ENCODE measurements at regions not wholly inside any gene's neighbourhood (a gene's known extent, or its start where the extent isn't known, plus 50 kb on each side); places are given as distances from the start of the nearest gene placed in this dataset.

DNA sequence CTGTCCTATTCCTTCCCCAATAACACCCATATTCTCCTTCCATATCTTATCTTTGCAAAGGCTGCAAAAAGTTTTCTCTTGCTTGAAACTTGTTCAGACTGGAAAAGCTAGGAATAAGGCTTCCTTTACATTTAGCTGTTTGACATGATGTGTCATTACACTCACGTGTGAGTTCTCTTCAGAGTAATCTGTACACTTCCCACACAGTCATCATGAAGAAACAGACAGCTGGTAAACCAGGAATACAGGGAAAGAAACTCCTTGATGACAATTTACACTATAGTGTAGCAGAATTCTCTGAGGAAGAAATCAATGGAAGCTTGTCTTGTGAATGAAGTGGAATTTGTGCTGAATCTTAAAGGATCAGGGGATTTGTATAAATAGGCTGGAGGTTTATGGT is 628.6 kb upstream of the CDH2 start:
- no peak for TF ChIP-seq POLR2A (IDR thresholded peaks at IDR 0.05)
- TF ChIP-seq CTCF (IDR thresholded peaks at IDR 0.05) = no peak
- no peaks in the 10 kb centered on the region for H3K9me3 ChIP-seq
- H3K27ac ChIP-seq = no peak overlapping the region
- H3K4me1 ChIP-seq = no peaks in the 10 kb centered on the region
- H3K27me3 ChIP-seq = no peaks in the 10 kb centered on the region
- DNase-seq = no peak
- 70 to 85% methylated on average over 1 of the region's 1 CpG for WGBS, 2 donors
- no peak overlapping the region for H3K4me3 ChIP-seq (replicated peaks in 1 of 3)
- intact Hi-C loops (cut with DNase I) = no loop called here
- no peaks in the 10 kb centered on the region for H3K36me3 ChIP-seq

GRCh38 chr18:28804512-28805202 is 627.7 kb upstream of the CDH2 start:
- Histone ChIP-seq H3K4me3 (replicated peaks in 1 of 3) (no peak overlapping the region), H3K27me3 (no peaks in the 10 kb centered on the region), H3K9me3 (no peaks in the 10 kb centered on the region), H3K36me3 (no peaks in the 10 kb centered on the region), H3K27ac (no peak overlapping the region), H3K4me1 (no peaks in the 10 kb centered on the region)
- TF ChIP-seq POLR2A (IDR thresholded peaks at IDR 0.05) (no peak), CTCF (IDR thresholded peaks at IDR 0.05) (no peak)
- intact Hi-C loops (cut with DNase I) = no loop called here
- WGBS, 2 donors = 65 to 69% methylated on average over 6 of the region's 6 CpGs
- no peak for DNase-seq

GRCh38 chr18:28802546-28802945 is 625.6 kb upstream of the CDH2 start:
- no peak for DNase-seq
- intact Hi-C loops (cut with DNase I) = no loop called here
- Histone ChIP-seq H3K4me3 (replicated peaks in 1 of 3) (no peak overlapping the region), H3K27me3 (no peaks in the 10 kb centered on the region), H3K4me1 (no peaks in the 10 kb centered on the region), H3K27ac (no peak overlapping the region), H3K36me3 (no peaks in the 10 kb centered on the region), H3K9me3 (no peaks in the 10 kb centered on the region)
- WGBS, 2 donors = 72% methylated on average over 4 of the region's 4 CpGs
- no peak for TF ChIP-seq POLR2A (IDR thresholded peaks at IDR 0.05)
- TF ChIP-seq CTCF (IDR thresholded peaks at IDR 0.05) = no peak

DNA sequence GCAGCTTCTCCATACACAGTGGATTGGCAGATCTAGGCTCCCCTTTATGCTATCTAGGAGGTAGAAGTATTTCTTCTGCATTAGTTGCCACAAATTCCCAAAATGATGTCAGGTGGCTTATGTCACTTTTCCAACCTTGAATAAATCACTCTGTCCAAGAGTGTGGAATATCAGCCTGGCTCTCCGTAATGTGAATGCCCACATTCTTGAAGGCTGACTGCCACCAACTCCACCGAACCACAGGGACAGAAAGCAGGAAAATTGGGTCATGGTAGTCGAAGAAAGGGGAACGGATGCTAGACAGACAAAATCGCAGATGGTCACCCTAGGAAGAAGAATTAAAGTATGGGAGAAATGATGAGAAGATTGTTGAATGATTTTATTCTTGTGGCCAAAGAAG is 624.9 kb upstream of the CDH2 start:
- DNase-seq = no peak
- no peaks in the 10 kb centered on the region for H3K4me1 ChIP-seq
- H3K36me3 ChIP-seq = no peaks in the 10 kb centered on the region
- TF ChIP-seq CTCF (IDR thresholded peaks at IDR 0.05) (no peak), POLR2A (IDR thresholded peaks at IDR 0.05) (no peak)
- WGBS, 2 donors = 92 to 93% methylated on average over 5 of the region's 5 CpGs
- H3K27ac ChIP-seq = no peak overlapping the region
- no peaks in the 10 kb centered on the region for H3K9me3 ChIP-seq
- intact Hi-C loops (cut with DNase I) = no loop called here
- no peaks in the 10 kb centered on the region for H3K27me3 ChIP-seq
- no peak overlapping the region for H3K4me3 ChIP-seq (replicated peaks in 1 of 3)

- H3K4me3 ChIP-seq (replicated peaks in 1 of 3) = no peak overlapping the region
- no peaks in the 10 kb centered on the region for H3K9me3 ChIP-seq
- H3K27ac ChIP-seq = no peak overlapping the region
- no peaks in the 10 kb centered on the region for H3K4me1 ChIP-seq
- TF ChIP-seq POLR2A (IDR thresholded peaks at IDR 0.05) = no peak
- H3K36me3 ChIP-seq = no peaks in the 10 kb centered on the region
- no peak for DNase-seq
- WGBS, 2 donors = 76% methylated on average over 5 of the region's 5 CpGs
- intact Hi-C loops (cut with DNase I) = no loop called here
- no peaks in the 10 kb centered on the region for H3K27me3 ChIP-seq
Measured at GRCh38 chr18:28794459-28795245, 617.7 kb upstream of the CDH2 start.
